PC-9 (cell line): ENCODE measurements at regions not wholly inside any gene's neighbourhood (a gene's known extent, or its start where the extent isn't known, plus 50 kb on each side); places are given as distances from the start of the nearest gene placed in this dataset.

ENCODE experiments used
- CTCF ChIP-seq: fragments of 200-600 bp; sonication (generic); conservative IDR thresholded peaks from 2 replicates; pipeline ENCODE4 v1.6.1; 2017; ENCODE audit warnings: mixed run types, antibody characterized with exemption, mild to moderate bottlenecking, moderate library complexity
- EZH2 ChIP-seq: fragments of 200-600 bp; sonication (generic); IDR thresholded peaks from 2 replicates; pipeline ENCODE4 v1.8.0; 2017; ENCODE audit warnings: antibody characterized with exemption, low read depth

GRCh38 chr11:69375316-69376154 lies 81.6 kb downstream of the MYEOV start:
- TF ChIP-seq CTCF, result no peak
- no peak for TF ChIP-seq EZH2
